ENCODE measurements at regions not wholly inside any gene's neighbourhood (a gene's known extent, or its start where the extent isn't known, plus 50 kb on each side); places are given as distances from the start of the nearest gene placed in this dataset.

- Histone ChIP-seq H3K4me2 (ENCODE audit: low read length) (0 out of 2 replicates have a peak overlapping the region, but pooled peaks have one; percentile 16), H3K9me3 (ENCODE audit: insufficient read depth, low read length) (no peaks in the 10 kb centered on the region), H3K79me2 (ENCODE audit: low read length) (no peaks in the 10 kb centered on the region), H3K4me1 (ENCODE audit: low read length) (peaks cover 3% of the 10 kb centered on the region; the same call in 1 of the 2 replicates), H2AFZ (ENCODE audit: low read depth, low read length) (peak overlapping the region; percentile 49; the same call in 1 of the 2 replicates), H3K9ac (ENCODE audit: low read length) (no peak overlapping the region), H3K4me3 (ENCODE audit: low read length) (no peak overlapping the region), H3K36me3 (replicated peaks; ENCODE audit: low read depth, low read length) (no peaks in the 10 kb centered on the region), H3K27ac (ENCODE audit: low read length) (no peak overlapping the region), H4K20me1 (ENCODE audit: insufficient read depth, low read length) (no peaks in the 10 kb centered on the region), H3K27me3 (ENCODE audit: low read depth, low read length) (peaks cover 3% of the 10 kb centered on the region; the same call in 1 of the 2 replicates)
- peak; percentile 64 for TF ChIP-seq CTCF (IDR thresholded peaks at IDR 0.05; ENCODE audit: low read depth, low read length)
- no peak for TF ChIP-seq EZH2phosphoT487 (IDR thresholded peaks at IDR 0.05; ENCODE audit: low read depth)
Measured at GRCh38 chr3:38960953-38961622, 90.7 kb downstream of the SCN11A start.

DNA sequence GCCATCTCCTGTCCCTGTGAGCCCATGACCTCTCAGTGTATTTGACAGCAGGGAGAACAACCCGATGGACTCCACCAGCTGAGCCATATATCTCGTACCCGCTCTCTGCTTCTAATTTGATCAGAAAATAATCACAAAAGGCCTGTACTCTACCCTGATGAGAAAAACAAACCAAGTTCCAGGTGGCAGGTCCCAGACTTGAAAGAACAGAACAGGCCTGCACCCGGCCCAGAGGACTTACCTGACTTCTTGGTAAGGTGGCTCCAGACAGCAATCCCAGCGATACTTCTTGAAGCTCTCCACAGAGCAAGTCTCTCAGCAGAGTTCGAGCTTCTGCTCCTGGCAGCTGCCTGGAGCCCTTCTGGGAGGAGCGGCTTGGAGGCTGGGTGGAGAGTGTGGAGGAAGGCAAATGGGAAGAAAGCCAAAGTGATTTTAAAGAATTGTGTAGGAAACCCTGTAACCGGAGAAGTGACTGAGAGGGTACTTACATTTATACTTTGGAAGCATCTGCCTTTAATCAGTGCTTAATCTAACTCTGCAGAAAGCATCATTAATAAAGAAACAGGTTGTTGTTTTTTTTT lies 91.6 kb downstream of the SCN11A start:
- H3K79me2 ChIP-seq (ENCODE audit: low read length), result no peaks in the 10 kb centered on the region
- peaks cover 3% of the 10 kb centered on the region; the same call in 1 of the 2 replicates for H3K27me3 ChIP-seq (ENCODE audit: low read depth, low read length)
- no peak overlapping the region for H3K4me2 ChIP-seq (ENCODE audit: low read length)
- H3K4me1 ChIP-seq (ENCODE audit: low read length), result peaks cover 3% of the 10 kb centered on the region; the same call in 1 of the 2 replicates
- H3K9ac ChIP-seq (ENCODE audit: low read length), result no peak overlapping the region
- no peak overlapping the region for H3K27ac ChIP-seq (ENCODE audit: low read length)
- no peak overlapping the region for H2AFZ ChIP-seq (ENCODE audit: low read depth, low read length)
- no peaks in the 10 kb centered on the region for H3K9me3 ChIP-seq (ENCODE audit: insufficient read depth, low read length)
- H4K20me1 ChIP-seq (ENCODE audit: insufficient read depth, low read length), result no peaks in the 10 kb centered on the region
- no peak overlapping the region for H3K4me3 ChIP-seq (ENCODE audit: low read length)
- H3K36me3 ChIP-seq (replicated peaks; ENCODE audit: low read depth, low read length), result no peaks in the 10 kb centered on the region
- TF ChIP-seq EZH2phosphoT487 (IDR thresholded peaks at IDR 0.05; ENCODE audit: low read depth) (no peak), CTCF (IDR thresholded peaks at IDR 0.05; ENCODE audit: low read depth, low read length) (no peak)

DNA sequence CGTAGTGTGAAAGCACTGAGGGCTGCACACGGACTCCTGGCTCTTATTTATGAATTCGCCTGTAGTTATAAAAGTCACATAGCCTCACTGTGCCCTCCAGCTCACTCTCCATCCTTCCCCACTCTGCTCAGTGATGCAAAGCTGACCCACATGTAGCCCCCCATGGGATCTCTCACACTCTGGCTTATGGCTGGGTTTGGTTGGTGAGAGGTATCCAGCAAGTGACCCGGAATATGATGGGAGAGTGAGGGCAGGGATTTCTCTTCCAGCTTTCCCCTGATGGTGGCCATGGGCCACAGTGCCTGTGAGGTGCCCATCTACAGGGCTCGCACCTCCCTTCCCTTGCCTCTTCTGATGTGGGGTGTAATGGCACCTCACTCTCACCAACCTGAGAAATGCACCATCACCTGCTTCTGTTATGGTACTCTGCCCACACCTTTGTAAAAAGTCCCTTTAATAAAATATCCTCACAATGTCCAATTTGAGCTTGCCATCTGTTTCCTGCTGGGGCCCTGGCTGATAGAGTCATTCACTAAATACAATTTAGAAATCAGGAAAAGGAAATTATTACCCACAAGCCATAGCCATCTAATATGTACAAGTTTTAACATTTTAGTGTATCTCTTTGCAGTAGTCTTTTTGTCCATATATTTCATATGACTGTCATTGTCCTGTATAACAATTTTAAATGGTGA lies 93.6 kb downstream of the SCN11A start:
- H4K20me1 ChIP-seq (ENCODE audit: insufficient read depth, low read length), result no peaks in the 10 kb centered on the region
- no peak overlapping the region for H2AFZ ChIP-seq (ENCODE audit: low read depth, low read length)
- no peak overlapping the region for H3K4me2 ChIP-seq (ENCODE audit: low read length)
- H3K9ac ChIP-seq (ENCODE audit: low read length), result no peak overlapping the region
- no peak for TF ChIP-seq CTCF (IDR thresholded peaks at IDR 0.05; ENCODE audit: low read depth, low read length)
- TF ChIP-seq EZH2phosphoT487 (IDR thresholded peaks at IDR 0.05; ENCODE audit: low read depth), result no peak
- H3K79me2 ChIP-seq (ENCODE audit: low read length), result no peaks in the 10 kb centered on the region
- H3K27me3 ChIP-seq (ENCODE audit: low read depth, low read length), result no peaks in the 10 kb centered on the region
- H3K4me1 ChIP-seq (ENCODE audit: low read length), result peaks cover 3% of the 10 kb centered on the region; the same call in 1 of the 2 replicates
- H3K9me3 ChIP-seq (ENCODE audit: insufficient read depth, low read length), result no peaks in the 10 kb centered on the region
- H3K36me3 ChIP-seq (replicated peaks; ENCODE audit: low read depth, low read length), result no peaks in the 10 kb centered on the region
- no peak overlapping the region for H3K27ac ChIP-seq (ENCODE audit: low read length)
- H3K4me3 ChIP-seq (ENCODE audit: low read length), result no peak overlapping the region

- H3K36me3 ChIP-seq (replicated peaks; ENCODE audit: low read depth, low read length), result no peaks in the 10 kb centered on the region
- H3K4me3 ChIP-seq (ENCODE audit: low read length), result no peak overlapping the region
- no peaks in the 10 kb centered on the region for H3K9me3 ChIP-seq (ENCODE audit: insufficient read depth, low read length)
- no peak overlapping the region for H3K4me2 ChIP-seq (ENCODE audit: low read length)
- H3K27me3 ChIP-seq (ENCODE audit: low read depth, low read length), result no peaks in the 10 kb centered on the region
- no peaks in the 10 kb centered on the region for H3K79me2 ChIP-seq (ENCODE audit: low read length)
- no peak overlapping the region for H3K9ac ChIP-seq (ENCODE audit: low read length)
- no peaks in the 10 kb centered on the region for H4K20me1 ChIP-seq (ENCODE audit: insufficient read depth, low read length)
- no peak overlapping the region for H2AFZ ChIP-seq (ENCODE audit: low read depth, low read length)
- H3K27ac ChIP-seq (ENCODE audit: low read length), result no peak overlapping the region
- peaks cover 3% of the 10 kb centered on the region; the same call in 1 of the 2 replicates for H3K4me1 ChIP-seq (ENCODE audit: low read length)
- no peak for TF ChIP-seq EZH2phosphoT487 (IDR thresholded peaks at IDR 0.05; ENCODE audit: low read depth)
- TF ChIP-seq CTCF (IDR thresholded peaks at IDR 0.05; ENCODE audit: low read depth, low read length), result no peak
Measured at GRCh38 chr3:38957296-38957695, 94.4 kb downstream of the SCN11A start.

All from OCI-LY3 (cell line).